GM10266 (cell line): ENCODE measurements at regions not wholly inside any gene's neighbourhood (a gene's known extent, or its start where the extent isn't known, plus 50 kb on each side); places are given as distances from the start of the nearest gene placed in this dataset.
"Not testable (repeated sequence)": the region's sequence is repeated elsewhere in the genome, so short reads cannot be mapped to it uniquely, and the experiment has no call there.

ENCODE experiments used
- DNase-seq: peaks from one replicate; pipeline ENCODE4 v3.0.0; 2012; ENCODE audit errors: extremely low spot score
- TF ChIP-seq, protein P1 (sequence below): IDR thresholded peaks from 2 replicates; pipeline ENCODE4 v1.5.1; 2012; ENCODE audit warnings: mild to moderate bottlenecking, low read depth; ENCODE audit not compliant: control insufficient read depth, insufficient read depth; ENCODE audit errors: missing control alignments

DNA sequence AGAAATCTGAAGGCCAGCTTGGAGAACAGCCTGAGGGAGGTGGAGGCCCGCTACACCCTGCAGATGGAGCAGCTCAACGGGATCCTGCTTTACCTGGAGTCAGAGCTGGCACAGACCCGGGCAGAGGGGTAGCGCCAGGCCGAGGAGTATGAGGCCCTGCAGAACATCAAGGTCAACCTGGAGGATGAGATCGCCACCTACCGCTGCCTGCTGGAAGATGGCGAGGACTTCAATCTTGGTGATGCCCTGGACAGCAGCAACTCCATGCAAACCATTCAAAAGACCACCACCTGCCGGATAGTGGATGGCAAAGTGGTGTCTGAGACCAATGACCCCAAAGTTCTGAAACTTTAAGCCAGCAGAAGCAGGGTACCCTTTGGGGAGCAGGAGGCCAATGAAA is 318.4 kb downstream of the ZFHX3 start:
- not testable (repeated sequence) for DNase-seq

DNA sequence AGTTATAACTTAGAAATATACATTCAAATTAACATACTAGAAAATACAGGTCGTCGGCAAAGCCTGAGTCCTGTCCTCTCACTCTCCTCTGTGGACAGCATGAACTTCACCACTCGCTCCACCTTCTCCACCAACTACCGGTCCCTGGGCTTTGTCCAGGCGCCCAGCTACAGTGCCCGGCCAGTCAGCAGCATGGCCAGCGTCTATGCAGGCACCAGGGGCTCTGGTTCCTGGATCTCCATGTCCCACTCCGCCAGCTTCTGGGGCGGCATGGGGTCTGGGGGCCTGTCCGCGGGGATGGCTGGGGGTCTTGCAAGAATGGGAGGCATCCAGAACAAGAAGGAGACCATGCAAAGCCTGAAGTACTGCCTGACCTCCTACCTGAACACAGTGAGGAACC is 319.4 kb downstream of the ZFHX3 start:
- TF ChIP-seq, protein P1, sequence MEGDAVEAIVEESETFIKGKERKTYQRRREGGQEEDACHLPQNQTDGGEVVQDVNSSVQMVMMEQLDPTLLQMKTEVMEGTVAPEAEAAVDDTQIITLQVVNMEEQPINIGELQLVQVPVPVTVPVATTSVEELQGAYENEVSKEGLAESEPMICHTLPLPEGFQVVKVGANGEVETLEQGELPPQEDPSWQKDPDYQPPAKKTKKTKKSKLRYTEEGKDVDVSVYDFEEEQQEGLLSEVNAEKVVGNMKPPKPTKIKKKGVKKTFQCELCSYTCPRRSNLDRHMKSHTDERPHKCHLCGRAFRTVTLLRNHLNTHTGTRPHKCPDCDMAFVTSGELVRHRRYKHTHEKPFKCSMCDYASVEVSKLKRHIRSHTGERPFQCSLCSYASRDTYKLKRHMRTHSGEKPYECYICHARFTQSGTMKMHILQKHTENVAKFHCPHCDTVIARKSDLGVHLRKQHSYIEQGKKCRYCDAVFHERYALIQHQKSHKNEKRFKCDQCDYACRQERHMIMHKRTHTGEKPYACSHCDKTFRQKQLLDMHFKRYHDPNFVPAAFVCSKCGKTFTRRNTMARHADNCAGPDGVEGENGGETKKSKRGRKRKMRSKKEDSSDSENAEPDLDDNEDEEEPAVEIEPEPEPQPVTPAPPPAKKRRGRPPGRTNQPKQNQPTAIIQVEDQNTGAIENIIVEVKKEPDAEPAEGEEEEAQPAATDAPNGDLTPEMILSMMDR = no peak
- no peak for DNase-seq

DNA sequence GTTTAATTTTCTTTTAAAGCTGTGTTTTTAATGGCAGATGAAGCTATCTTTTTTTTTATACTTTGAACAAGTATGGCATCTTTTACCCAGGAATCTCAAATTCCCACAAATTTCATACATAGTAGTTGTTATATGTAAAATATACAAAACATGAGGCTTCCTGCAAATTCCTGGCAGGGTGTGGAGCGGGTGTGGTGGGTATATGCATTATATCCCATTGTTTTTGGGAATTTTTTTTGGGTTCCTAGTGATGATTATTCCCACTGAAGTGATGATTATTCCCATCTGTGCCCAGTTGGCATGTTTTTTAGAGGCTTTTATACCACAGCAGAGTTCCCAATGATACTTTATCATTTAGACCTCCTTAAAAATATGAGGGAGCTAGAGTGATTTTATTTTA is 320.4 kb downstream of the ZFHX3 start:
- no peak for DNase-seq
- TF ChIP-seq, protein P1 = no peak

DNA sequence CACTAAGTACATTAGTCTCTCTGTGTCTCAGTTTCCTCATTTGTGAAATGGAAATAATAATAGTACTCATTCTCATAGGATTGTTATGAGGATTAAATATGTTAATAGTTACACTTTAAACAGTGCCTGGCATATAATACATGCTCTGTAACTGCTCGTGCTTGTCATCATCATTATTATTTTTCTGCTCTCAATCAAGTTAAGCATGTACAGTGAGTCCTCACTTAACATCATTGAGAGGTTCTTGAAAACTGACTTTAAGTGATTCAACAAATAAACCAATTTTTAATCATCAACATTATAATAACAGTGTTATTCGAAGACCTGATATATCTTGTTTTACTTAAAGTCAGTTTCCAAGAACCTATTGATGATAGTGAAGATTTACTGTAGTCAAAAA is 322.3 kb downstream of the ZFHX3 start:
- DNase-seq = no peak
- TF ChIP-seq, protein P1 = no peak

DNA sequence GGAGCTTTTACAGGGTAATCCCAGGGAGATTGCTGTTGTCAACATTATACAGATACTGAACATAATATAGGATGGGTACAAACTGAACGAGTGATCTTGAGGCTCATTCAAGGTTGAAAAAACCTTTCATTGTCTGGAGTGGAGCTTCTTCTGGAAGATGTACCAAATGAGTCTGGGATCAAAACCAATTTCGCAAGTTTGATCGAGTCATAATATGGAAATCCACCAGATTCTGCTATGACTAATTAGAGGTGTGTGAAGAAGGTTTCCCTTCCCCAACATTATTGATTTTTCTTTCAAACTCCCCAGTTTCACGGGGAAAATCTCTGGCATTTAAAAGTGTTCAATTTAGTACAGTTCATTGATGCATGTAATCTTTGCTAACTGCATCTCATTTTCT is 324.1 kb downstream of the ZFHX3 start:
- no peak for DNase-seq
- TF ChIP-seq, protein P1 = no peak

DNA sequence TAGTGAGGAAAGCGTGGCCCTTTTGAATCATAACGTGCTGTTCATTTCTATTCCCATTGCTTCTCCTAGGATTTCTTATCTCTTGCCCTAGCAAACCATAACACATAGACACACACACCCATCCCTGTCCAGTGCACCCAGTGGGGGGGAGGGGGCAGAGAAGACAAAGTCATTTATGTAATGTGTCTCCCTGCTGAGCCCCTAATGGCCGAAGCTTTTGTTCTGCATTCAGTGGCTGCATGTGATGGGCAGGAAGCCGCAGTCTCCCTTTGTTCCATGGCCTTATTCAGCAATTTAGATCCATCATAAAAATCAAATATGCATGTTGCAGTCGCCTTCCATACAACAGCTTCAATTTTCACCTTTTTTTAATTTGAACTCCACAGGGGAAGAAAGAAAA is 325.4 kb downstream of the ZFHX3 start:
- no peak for DNase-seq
- TF ChIP-seq, protein P1 = no peak

DNA sequence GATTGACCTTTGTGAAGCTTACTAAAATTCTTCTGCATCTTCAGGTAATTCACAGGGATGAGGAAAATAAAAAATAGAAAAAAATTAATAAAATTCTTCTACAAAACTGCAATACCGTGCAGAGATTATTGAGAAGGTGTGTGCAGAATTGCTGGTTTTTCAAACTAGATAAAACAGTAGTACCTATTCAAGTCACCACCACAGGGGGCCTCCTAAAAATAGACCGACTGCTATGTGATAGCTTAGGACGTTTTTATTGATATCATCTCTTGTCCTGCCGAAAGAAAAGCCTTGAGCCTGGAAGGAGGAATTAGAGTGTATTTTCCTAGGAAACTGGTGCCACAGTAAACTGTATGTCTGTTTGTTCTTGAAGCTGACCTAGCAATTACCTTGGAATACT is 325.9 kb downstream of the ZFHX3 start:
- DNase-seq = no peak
- TF ChIP-seq, protein P1 = no peak

DNA sequence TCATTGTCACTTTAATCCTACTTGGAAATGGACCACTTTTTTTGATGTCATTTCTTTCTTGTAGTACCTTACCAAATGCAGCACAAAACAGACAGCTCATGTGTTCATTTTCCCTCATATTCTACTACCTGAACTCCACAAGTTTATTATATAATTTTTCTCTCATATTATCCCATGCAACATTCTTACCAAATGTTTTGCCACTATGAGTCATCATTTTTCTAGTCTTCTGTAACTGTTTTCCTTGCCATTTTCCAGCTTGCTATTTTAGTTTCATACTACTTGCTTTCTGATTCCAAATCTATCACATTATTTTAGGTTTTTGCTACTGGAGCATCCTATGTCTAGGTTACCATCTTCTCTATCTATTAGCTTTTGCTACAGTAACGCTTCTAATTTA is 332.7 kb downstream of the ZFHX3 start:
- DNase-seq = no peak
- TF ChIP-seq, protein P1 = no peak
